ENCODE measurements at regions not wholly inside any gene's neighbourhood (a gene's known extent, or its start where the extent isn't known, plus 50 kb on each side); places are given as distances from the start of the nearest gene placed in this dataset.

- TF ChIP-seq, protein P1, sequence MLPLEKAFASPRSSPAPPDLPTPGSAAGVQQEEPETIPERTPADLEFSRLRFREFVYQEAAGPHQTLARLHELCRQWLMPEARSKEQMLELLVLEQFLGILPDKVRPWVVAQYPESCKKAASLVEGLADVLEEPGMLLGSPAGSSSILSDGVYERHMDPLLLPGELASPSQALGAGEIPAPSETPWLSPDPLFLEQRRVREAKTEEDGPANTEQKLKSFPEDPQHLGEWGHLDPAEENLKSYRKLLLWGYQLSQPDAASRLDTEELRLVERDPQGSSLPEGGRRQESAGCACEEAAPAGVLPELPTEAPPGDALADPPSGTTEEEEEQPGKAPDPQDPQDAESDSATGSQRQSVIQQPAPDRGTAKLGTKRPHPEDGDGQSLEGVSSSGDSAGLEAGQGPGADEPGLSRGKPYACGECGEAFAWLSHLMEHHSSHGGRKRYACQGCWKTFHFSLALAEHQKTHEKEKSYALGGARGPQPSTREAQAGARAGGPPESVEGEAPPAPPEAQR (tag by site-specific recombination; IDR thresholded peaks at IDR 0.05): no peak
- TF ChIP-seq ZNF202 (tag by site-specific recombination; IDR thresholded peaks at IDR 0.05; ENCODE audit: borderline replicate concordance) (no peak), KLF1 (tag by site-specific recombination; IDR thresholded peaks at IDR 0.05) (no peak), ZFP41 (tag by site-specific recombination; IDR thresholded peaks at IDR 0.05; ENCODE audit: borderline replicate concordance) (no peak), ZNF211 (tag by site-specific recombination; IDR thresholded peaks at IDR 0.05; ENCODE audit: low read depth) (no peak), ZNF335 (tag by site-specific recombination; conservative IDR thresholded peaks at IDR 0.05) (no peak), HOXD13 (CRISPR knock-in tag; IDR thresholded peaks at IDR 0.05; ENCODE audit: borderline replicate concordance) (no peak)
- TF ChIP-seq, protein P2, sequence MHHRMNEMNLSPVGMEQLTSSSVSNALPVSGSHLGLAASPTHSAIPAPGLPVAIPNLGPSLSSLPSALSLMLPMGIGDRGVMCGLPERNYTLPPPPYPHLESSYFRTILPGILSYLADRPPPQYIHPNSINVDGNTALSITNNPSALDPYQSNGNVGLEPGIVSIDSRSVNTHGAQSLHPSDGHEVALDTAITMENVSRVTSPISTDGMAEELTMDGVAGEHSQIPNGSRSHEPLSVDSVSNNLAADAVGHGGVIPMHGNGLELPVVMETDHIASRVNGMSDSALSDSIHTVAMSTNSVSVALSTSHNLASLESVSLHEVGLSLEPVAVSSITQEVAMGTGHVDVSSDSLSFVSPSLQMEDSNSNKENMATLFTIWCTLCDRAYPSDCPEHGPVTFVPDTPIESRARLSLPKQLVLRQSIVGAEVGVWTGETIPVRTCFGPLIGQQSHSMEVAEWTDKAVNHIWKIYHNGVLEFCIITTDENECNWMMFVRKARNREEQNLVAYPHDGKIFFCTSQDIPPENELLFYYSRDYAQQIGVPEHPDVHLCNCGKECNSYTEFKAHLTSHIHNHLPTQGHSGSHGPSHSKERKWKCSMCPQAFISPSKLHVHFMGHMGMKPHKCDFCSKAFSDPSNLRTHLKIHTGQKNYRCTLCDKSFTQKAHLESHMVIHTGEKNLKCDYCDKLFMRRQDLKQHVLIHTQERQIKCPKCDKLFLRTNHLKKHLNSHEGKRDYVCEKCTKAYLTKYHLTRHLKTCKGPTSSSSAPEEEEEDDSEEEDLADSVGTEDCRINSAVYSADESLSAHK (tag by site-specific recombination; IDR thresholded peaks at IDR 0.05): no peak
These were observed 155.6 kb upstream of the PIEZO2 start (continued) for GRCh38 chr18:11304928-11305327.

GRCh38 chr18:11296946-11297345, 147.6 kb upstream of the PIEZO2 start:
- no peaks in the 10 kb centered on the region for H3K4me1 ChIP-seq (ENCODE audit: control insufficient read depth, insufficient read depth, low read length)
- no peaks in the 10 kb centered on the region; the same call in 1 of the 2 replicates for H3K9me3 ChIP-seq (ENCODE audit: control insufficient read depth, insufficient read depth, low read depth, low read length)
- POLR2A ChIA-PET: no interaction called here
- no peak overlapping the region for H3K27ac ChIP-seq (ENCODE audit: extremely low read depth, low read depth, low read length)
- no peak overlapping the region for H3K4me3 ChIP-seq (ENCODE audit: low read depth, low read length)
- no peaks in the 10 kb centered on the region for H3K36me3 ChIP-seq (ENCODE audit: control insufficient read depth in 2 of 2, insufficient read depth in 1 of 2, low read length in 2 of 2)
- TF ChIP-seq ZNF398 (tag by site-specific recombination; IDR thresholded peaks at IDR 0.05): no peak
- TF ChIP-seq ZNF776 (tag by site-specific recombination; IDR thresholded peaks at IDR 0.05; ENCODE audit: borderline replicate concordance): no peak
- no peak for TF ChIP-seq ZBTB1 (tag by site-specific recombination; IDR thresholded peaks at IDR 0.05)
- no peak for TF ChIP-seq TSHZ1 (tag by site-specific recombination; IDR thresholded peaks at IDR 0.05; ENCODE audit: borderline replicate concordance)
- TF ChIP-seq ZNF791 (tag by site-specific recombination; IDR thresholded peaks at IDR 0.05): no peak
- CTCF ChIA-PET: interaction anchor here (0.8 to 1.6 kb wide), 3 partner anchors 14 to 256 kb away, joined by 3 to 7 read pairs (median 4); no protein-coding TSS in a partner anchor

DNA sequence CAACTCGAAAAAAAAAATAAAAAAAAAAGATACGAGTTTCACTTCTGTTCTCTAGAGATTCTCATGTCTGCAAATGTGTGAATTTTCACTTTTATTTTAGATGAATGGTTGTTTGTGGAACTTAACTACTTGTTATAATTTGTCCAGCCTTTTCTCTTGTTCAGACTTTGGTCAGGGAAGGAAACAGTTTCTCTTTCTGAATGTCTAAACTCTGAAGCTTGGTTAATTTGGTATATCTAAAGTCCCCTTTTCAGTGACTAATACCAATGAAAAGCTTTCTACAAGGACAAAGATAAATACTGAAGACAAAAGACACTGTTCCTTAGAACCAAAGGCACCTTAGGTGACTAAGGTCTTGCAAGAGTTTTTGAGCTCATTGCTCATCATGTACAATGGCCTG, 144.4 kb upstream of the PIEZO2 start:
- ChIA-PET CTCF (interaction anchor here (0.8 to 4.5 kb wide), 3 partner anchors 12 to 277 kb away, joined by 5 to 19 read pairs (median 7); no protein-coding TSS in a partner anchor), POLR2A (no interaction called here)
- no peaks in the 10 kb centered on the region for H3K36me3 ChIP-seq (ENCODE audit: control insufficient read depth in 2 of 2, insufficient read depth in 1 of 2, low read length in 2 of 2)
- no peak overlapping the region for H3K4me3 ChIP-seq (ENCODE audit: low read depth, low read length)
- no peaks in the 10 kb centered on the region for H3K9me3 ChIP-seq (ENCODE audit: control insufficient read depth, insufficient read depth, low read depth, low read length)
- H3K27ac ChIP-seq (ENCODE audit: extremely low read depth, low read depth, low read length): no peak overlapping the region
- H3K4me1 ChIP-seq (ENCODE audit: control insufficient read depth, insufficient read depth, low read length): no peaks in the 10 kb centered on the region
- TF ChIP-seq ZNF214 (tag by site-specific recombination; IDR thresholded peaks at IDR 0.05; ENCODE audit: borderline replicate concordance) (no peak), ZBTB49 (tag by site-specific recombination; IDR thresholded peaks at IDR 0.05; ENCODE audit: low read depth) (no peak), SETDB1 (IDR thresholded peaks at IDR 0.05; ENCODE audit: insufficient read length, low read length) (no peak), GLIS1 (tag by site-specific recombination; IDR thresholded peaks at IDR 0.05) (no peak), KLF7 (tag by site-specific recombination; IDR thresholded peaks at IDR 0.05; ENCODE audit: borderline replicate concordance) (no peak)
- TF ChIP-seq, protein P3, sequence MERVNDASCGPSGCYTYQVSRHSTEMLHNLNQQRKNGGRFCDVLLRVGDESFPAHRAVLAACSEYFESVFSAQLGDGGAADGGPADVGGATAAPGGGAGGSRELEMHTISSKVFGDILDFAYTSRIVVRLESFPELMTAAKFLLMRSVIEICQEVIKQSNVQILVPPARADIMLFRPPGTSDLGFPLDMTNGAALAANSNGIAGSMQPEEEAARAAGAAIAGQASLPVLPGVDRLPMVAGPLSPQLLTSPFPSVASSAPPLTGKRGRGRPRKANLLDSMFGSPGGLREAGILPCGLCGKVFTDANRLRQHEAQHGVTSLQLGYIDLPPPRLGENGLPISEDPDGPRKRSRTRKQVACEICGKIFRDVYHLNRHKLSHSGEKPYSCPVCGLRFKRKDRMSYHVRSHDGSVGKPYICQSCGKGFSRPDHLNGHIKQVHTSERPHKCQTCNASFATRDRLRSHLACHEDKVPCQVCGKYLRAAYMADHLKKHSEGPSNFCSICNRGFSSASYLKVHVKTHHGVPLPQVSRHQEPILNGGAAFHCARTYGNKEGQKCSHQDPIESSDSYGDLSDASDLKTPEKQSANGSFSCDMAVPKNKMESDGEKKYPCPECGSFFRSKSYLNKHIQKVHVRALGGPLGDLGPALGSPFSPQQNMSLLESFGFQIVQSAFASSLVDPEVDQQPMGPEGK (tag by site-specific recombination; IDR thresholded peaks at IDR 0.05): no peak
